GM19372 (cell line): ENCODE measurements at regions not wholly inside any gene's neighbourhood (a gene's known extent, or its start where the extent isn't known, plus 50 kb on each side); places are given as distances from the start of the nearest gene placed in this dataset.
"Not testable (repeated sequence)": the region's sequence is repeated elsewhere in the genome, so short reads cannot be mapped to it uniquely, and the experiment has no call there.

Experiments used
- ATAC-seq: cut with Tn5 transposase; IDR thresholded peaks from one replicate; pipeline ENCODE4 v1.9.1; 2021; ENCODE audit warnings: mild to moderate bottlenecking, low read depth, moderate library complexity; ENCODE audit not compliant: unreplicated experiment

- ATAC-seq, result not testable (repeated sequence)
These were observed 59.1 kb upstream of the UBE2E2 start for GRCh38 chr3:23144051-23144450.

- ATAC-seq, result no peak
These were observed 57.0 kb upstream of the UBE2E2 start for GRCh38 chr3:23146163-23146562.

GRCh38 chr3:23152989-23153388 lies 50.1 kb upstream of the UBE2E2 start:
- ATAC-seq, result no peak
